22Rv1 (cell line): ENCODE measurements at regions not wholly inside any gene's neighbourhood (a gene's known extent, or its start where the extent isn't known, plus 50 kb on each side); places are given as distances from the start of the nearest gene placed in this dataset.

Source experiments
- CTCF ChIP-seq: fragments of 450-650 bp; IDR thresholded peaks from 2 replicates; pipeline ENCODE4 v1.5.1; 2017; ENCODE audit warnings: mild to moderate bottlenecking
- ZFX ChIP-seq: fragments of 450-650 bp; IDR thresholded peaks from 2 replicates; pipeline ENCODE4 v1.6.1; 2017; ENCODE audit warnings: antibody characterized with exemption, borderline replicate concordance

- TF ChIP-seq CTCF: no peak
- TF ChIP-seq ZFX: no peak
These were observed 330.8 kb downstream of the OSR1 start for GRCh38 chr2:19027626-19028025.
